ENCODE measurements at regions not wholly inside any gene's neighbourhood (a gene's known extent, or its start where the extent isn't known, plus 50 kb on each side); places are given as distances from the start of the nearest gene placed in this dataset.

DNA sequence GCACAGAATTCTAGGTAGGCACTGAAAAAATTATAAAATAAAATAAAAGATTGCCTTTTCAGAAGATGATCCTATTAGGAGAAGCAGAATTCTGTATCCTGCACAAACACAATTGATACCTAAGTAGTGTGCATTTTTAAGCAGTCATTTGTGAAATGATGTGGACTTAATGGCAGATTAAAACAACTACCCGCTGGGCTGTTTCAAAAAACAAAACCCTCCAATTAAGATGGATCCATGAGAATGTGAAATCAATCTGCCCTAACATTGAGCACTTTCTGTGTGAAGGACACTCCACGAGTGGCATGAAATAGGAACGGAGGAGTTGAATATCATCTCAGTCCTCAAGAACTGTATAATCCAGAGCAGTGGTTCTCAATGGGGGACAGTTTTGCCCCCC is 1012.8 kb upstream of the EEF2KMT start:
- Histone ChIP-seq H3K4me2 (ENCODE audit: low read length) (no peak overlapping the region), H3F3A (ENCODE audit: low read length, unreplicated experiment) (no peaks in the 10 kb centered on the region), H3K36me3 (ENCODE audit: low read depth, low read length) (no peaks in the 10 kb centered on the region), H3K79me2 (ENCODE audit: low read length) (no peaks in the 10 kb centered on the region), H3K27ac (ENCODE audit: low read length) (no peak overlapping the region), H4K20me1 (ENCODE audit: low read length) (no peaks in the 10 kb centered on the region), H3K9me3 (ENCODE audit: low read length) (no peaks in the 10 kb centered on the region), H3K9ac (ENCODE audit: low read length) (no peak overlapping the region), H3K4me1 (ENCODE audit: insufficient read depth, low read length) (no peaks in the 10 kb centered on the region), H3K4me3 (ENCODE audit: low read length) (no peak overlapping the region), H3K27me3 (ENCODE audit: low read length) (no peaks in the 10 kb centered on the region), H3K9me2 (replicated peaks; ENCODE audit: low read length) (no peaks in the 10 kb centered on the region), H2AFZ (ENCODE audit: low read length) (no peak overlapping the region)
- BruUV-seq (replicated peaks), result no TSS peak
- POLR2A ChIA-PET (ENCODE audit: unreplicated experiment), result no interaction called here
- DNase-seq (no peak), ATAC-seq (no peak)
- TF ChIP-seq, protein P1, sequence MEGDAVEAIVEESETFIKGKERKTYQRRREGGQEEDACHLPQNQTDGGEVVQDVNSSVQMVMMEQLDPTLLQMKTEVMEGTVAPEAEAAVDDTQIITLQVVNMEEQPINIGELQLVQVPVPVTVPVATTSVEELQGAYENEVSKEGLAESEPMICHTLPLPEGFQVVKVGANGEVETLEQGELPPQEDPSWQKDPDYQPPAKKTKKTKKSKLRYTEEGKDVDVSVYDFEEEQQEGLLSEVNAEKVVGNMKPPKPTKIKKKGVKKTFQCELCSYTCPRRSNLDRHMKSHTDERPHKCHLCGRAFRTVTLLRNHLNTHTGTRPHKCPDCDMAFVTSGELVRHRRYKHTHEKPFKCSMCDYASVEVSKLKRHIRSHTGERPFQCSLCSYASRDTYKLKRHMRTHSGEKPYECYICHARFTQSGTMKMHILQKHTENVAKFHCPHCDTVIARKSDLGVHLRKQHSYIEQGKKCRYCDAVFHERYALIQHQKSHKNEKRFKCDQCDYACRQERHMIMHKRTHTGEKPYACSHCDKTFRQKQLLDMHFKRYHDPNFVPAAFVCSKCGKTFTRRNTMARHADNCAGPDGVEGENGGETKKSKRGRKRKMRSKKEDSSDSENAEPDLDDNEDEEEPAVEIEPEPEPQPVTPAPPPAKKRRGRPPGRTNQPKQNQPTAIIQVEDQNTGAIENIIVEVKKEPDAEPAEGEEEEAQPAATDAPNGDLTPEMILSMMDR (conservative IDR thresholded peaks at IDR 0.05; ENCODE audit: low read depth, low read length), result no peak
- TF ChIP-seq EZH2 (IDR thresholded peaks at IDR 0.05; ENCODE audit: low read length, unreplicated experiment), result no peak
- no peak for TF ChIP-seq EZH2phosphoT487 (IDR thresholded peaks at IDR 0.05; ENCODE audit: borderline replicate concordance, low read length)
- intact Hi-C loops (cut with micrococcal nuclease), result no loop called here
- CTCF ChIA-PET, result no interaction called here

DNA sequence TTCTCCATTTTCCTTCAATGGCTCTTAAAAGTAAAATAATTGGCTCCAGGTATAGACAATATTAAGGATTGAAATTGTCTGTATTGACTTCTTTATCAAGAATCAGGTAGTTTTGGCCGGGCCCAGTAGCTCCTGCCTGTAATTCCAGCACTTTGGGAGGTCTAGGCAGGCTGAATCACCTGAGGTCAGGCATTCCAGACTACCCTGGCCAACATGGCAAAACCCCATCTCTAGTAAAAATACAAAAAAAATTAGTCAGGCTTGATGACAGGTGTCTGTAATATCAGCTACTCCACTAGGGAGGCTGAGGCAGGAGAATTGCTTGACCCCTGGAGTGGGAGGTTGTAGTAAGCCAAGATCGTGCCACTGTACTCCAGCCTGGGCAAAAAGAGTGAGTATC is 1008.5 kb upstream of the EEF2KMT start:
- no peaks in the 10 kb centered on the region for H3K36me3 ChIP-seq (ENCODE audit: low read depth, low read length)
- H3K4me3 ChIP-seq (ENCODE audit: low read length), result no peak overlapping the region
- H3K9me3 ChIP-seq (ENCODE audit: low read length), result no peaks in the 10 kb centered on the region
- no peak overlapping the region for H3K27ac ChIP-seq (ENCODE audit: low read length)
- DNase-seq (no peak), ATAC-seq (no peak)
- TF ChIP-seq, protein P1 (conservative IDR thresholded peaks at IDR 0.05; ENCODE audit: low read depth, low read length), result no peak
- no peaks in the 10 kb centered on the region for H3K4me1 ChIP-seq (ENCODE audit: insufficient read depth, low read length)
- intact Hi-C loops (cut with micrococcal nuclease), result no loop called here
- CTCF ChIA-PET, result no interaction called here
- no peaks in the 10 kb centered on the region for H4K20me1 ChIP-seq (ENCODE audit: low read length)
- H3K9ac ChIP-seq (ENCODE audit: low read length), result no peak overlapping the region
- H3K4me2 ChIP-seq (ENCODE audit: low read length), result no peak overlapping the region
- POLR2A ChIA-PET (ENCODE audit: unreplicated experiment), result no interaction called here
- H3K79me2 ChIP-seq (ENCODE audit: low read length), result no peaks in the 10 kb centered on the region
- H3K27me3 ChIP-seq (ENCODE audit: low read length), result no peaks in the 10 kb centered on the region
- H3F3A ChIP-seq (ENCODE audit: low read length, unreplicated experiment), result no peaks in the 10 kb centered on the region
- BruUV-seq (replicated peaks), result no TSS peak
- no peak overlapping the region for H2AFZ ChIP-seq (ENCODE audit: low read length)
- H3K9me2 ChIP-seq (replicated peaks; ENCODE audit: low read length), result no peaks in the 10 kb centered on the region

- Histone ChIP-seq H3K4me1 (ENCODE audit: insufficient read depth, low read length) (no peaks in the 10 kb centered on the region), H3F3A (ENCODE audit: low read length, unreplicated experiment) (no peaks in the 10 kb centered on the region), H4K20me1 (ENCODE audit: low read length) (no peaks in the 10 kb centered on the region), H3K27ac (ENCODE audit: low read length) (no peak overlapping the region), H3K4me2 (ENCODE audit: low read length) (no peak overlapping the region), H3K79me2 (ENCODE audit: low read length) (no peaks in the 10 kb centered on the region), H3K9me2 (replicated peaks; ENCODE audit: low read length) (no peaks in the 10 kb centered on the region), H3K9me3 (ENCODE audit: low read length) (no peaks in the 10 kb centered on the region), H3K27me3 (ENCODE audit: low read length) (no peaks in the 10 kb centered on the region), H3K9ac (ENCODE audit: low read length) (no peak overlapping the region), H3K36me3 (ENCODE audit: low read depth, low read length) (no peaks in the 10 kb centered on the region), H3K4me3 (ENCODE audit: low read length) (no peak overlapping the region), H2AFZ (ENCODE audit: low read length) (no peak overlapping the region)
- CTCF ChIA-PET, result no interaction called here
- TF ChIP-seq EZH2 (IDR thresholded peaks at IDR 0.05; ENCODE audit: low read length, unreplicated experiment) (no peak), EZH2phosphoT487 (IDR thresholded peaks at IDR 0.05; ENCODE audit: borderline replicate concordance, low read length) (no peak)
- TF ChIP-seq, protein P1 (conservative IDR thresholded peaks at IDR 0.05; ENCODE audit: low read depth, low read length), result no peak
- DNase-seq, result no peak
- POLR2A ChIA-PET (ENCODE audit: unreplicated experiment), result no interaction called here
- ATAC-seq, result no peak
- no TSS peak for BruUV-seq (replicated peaks)
- intact Hi-C loops (cut with micrococcal nuclease), result no loop called here
Observed at GRCh38 chr16:6105115-6105514, 1007.5 kb upstream of the EEF2KMT start.
